GM23338 (cell line): ENCODE measurements at regions not wholly inside any gene's neighbourhood (a gene's known extent, or its start where the extent isn't known, plus 50 kb on each side); places are given as distances from the start of the nearest gene placed in this dataset.

ENCODE experiments used
- ATAC-seq: fragments of 200-7000 bp; cut with Tn5 transposase; 3 replicates; pipeline ENCODE4 v1.9.1; 2020
- DNase-seq: peaks from one replicate; pipeline ENCODE4 v3.0.0-alpha.2; 2015; ENCODE audit warnings: low spot score
- H2AFZ ChIP-seq: fragments of 200-600 bp; sonication (generic); 2 replicates; pipeline ENCODE4 v1.8.0; 2016; ENCODE audit warnings: antibody characterized with exemption, mild to moderate bottlenecking, moderate library complexity
- H3F3A ChIP-seq: fragments of 200-600 bp; sonication (generic); replicated peaks from 2 replicates; pipeline ENCODE4 v1.8.0; 2017; ENCODE audit warnings: antibody characterized with exemption, mixed run types, low read depth
- H3K27ac ChIP-seq: fragments of 200-600 bp; sonication (generic); 2 replicates; pipeline ENCODE4 v1.6.1; 2016; ENCODE audit warnings: low read depth
- H3K27me3 ChIP-seq: fragments of 200-600 bp; sonication (generic); 2 replicates; pipeline ENCODE4 v1.8.0; 2016; ENCODE audit warnings: mild to moderate bottlenecking, mixed run types, moderate library complexity; ENCODE audit not compliant: insufficient read depth
- H3K36me3 ChIP-seq: fragments of 200-600 bp; sonication (generic); 2 replicates; pipeline ENCODE4 v1.8.0; 2016; ENCODE audit warnings: mild to moderate bottlenecking; ENCODE audit not compliant: insufficient read depth
- H3K4me1 ChIP-seq: fragments of 200-600 bp; sonication (generic); 2 replicates; pipeline ENCODE4 v1.8.0; 2016; ENCODE audit warnings: mild to moderate bottlenecking, moderate library complexity; ENCODE audit not compliant: insufficient read depth
- H3K4me2 ChIP-seq: fragments of 200-600 bp; sonication (generic); 2 replicates; pipeline ENCODE4 v1.7.1; 2017; ENCODE audit warnings: mixed run types
- H3K4me3 ChIP-seq: fragments of 200-600 bp; sonication (generic); 2 replicates; pipeline ENCODE4 v1.6.1; 2016; ENCODE audit warnings: mixed run types
- H3K79me2 ChIP-seq: fragments of 200-600 bp; sonication (generic); replicated peaks from 2 replicates; pipeline ENCODE4 v1.8.0; 2017; ENCODE audit warnings: mild to moderate bottlenecking; ENCODE audit not compliant: insufficient read depth
- H3K9me2 ChIP-seq: fragments of 200-600 bp; sonication (generic); 2 replicates; pipeline ENCODE4 v1.8.0; 2017; ENCODE audit not compliant: insufficient read depth
- H4K20me1 ChIP-seq: fragments of 200-600 bp; sonication (generic); replicated peaks from 2 replicates; pipeline ENCODE4 v1.8.0; 2017; ENCODE audit warnings: mild to moderate bottlenecking; ENCODE audit not compliant: insufficient read depth
- H3K27ac Mint-ChIP-seq: 2 replicates; pipeline ENCODE4 v1.8.0; 2020; ENCODE audit warnings: inconsistent platforms, mild to moderate bottlenecking, moderate library complexity, mixed read lengths
- H3K27me3 Mint-ChIP-seq: 3 replicates; pipeline ENCODE4 v1.8.0; 2022; ENCODE audit warnings: low read depth, mild to moderate bottlenecking, moderate library complexity, mixed read lengths, inconsistent platforms; ENCODE audit not compliant: insufficient read depth, poor library complexity
- H3K36me3 Mint-ChIP-seq: 3 replicates; pipeline ENCODE4 v1.8.0; 2021; ENCODE audit warnings: low read depth, mild to moderate bottlenecking, inconsistent platforms, moderate library complexity, mixed read lengths
- H3K4me1 Mint-ChIP-seq: 3 replicates; pipeline ENCODE4 v1.8.0; 2020; ENCODE audit warnings: mild to moderate bottlenecking, inconsistent platforms, mixed read lengths
- H3K4me3 Mint-ChIP-seq: 3 replicates; pipeline ENCODE4 v1.8.0; 2021; ENCODE audit warnings: moderate library complexity, mild to moderate bottlenecking, inconsistent platforms, mixed read lengths
- H3K9me3 Mint-ChIP-seq: 3 replicates; pipeline ENCODE4 v1.8.0; 2020; ENCODE audit warnings: moderate library complexity, mild to moderate bottlenecking, inconsistent platforms, mixed read lengths
- CREB1 ChIP-seq: fragments of 250-450 bp; sonication (Bioruptor Pico); IDR thresholded peaks from 2 replicates; pipeline ENCODE4 v1.5.0; 2020; ENCODE audit warnings: low read depth, mild to moderate bottlenecking, moderate library complexity
- CTCF ChIP-seq, 2 experiments: fragments of 200-600 bp in 1 of 2; sonication (generic) in 1 of 2; conservative IDR thresholded peaks; 2 replicates each; pipeline versions ENCODE4 v1.5.1 to v1.6.1; 2016 to 2017; ENCODE audit warnings: antibody characterized with exemption in 2 of 2, low read depth in 2 of 2, mild to moderate bottlenecking in 2 of 2, moderate library complexity in 1 of 2
- EZH2 ChIP-seq: fragments of 200-600 bp; sonication (generic); IDR thresholded peaks from one replicate; pipeline ENCODE4 v1.8.0; 2017; ENCODE audit warnings: antibody characterized with exemption, mild to moderate bottlenecking, low read depth; ENCODE audit not compliant: unreplicated experiment
- EZH2phosphoT487 ChIP-seq: fragments of 200-600 bp; sonication (generic); IDR thresholded peaks from one replicate; pipeline ENCODE4 v1.8.1; 2018; ENCODE audit warnings: antibody characterized with exemption; ENCODE audit not compliant: unreplicated experiment
- NANOG ChIP-seq: IDR thresholded peaks from 2 replicates; pipeline ENCODE4 v1.6.1; 2016; ENCODE audit warnings: antibody characterized with exemption, borderline replicate concordance
- POLR2AphosphoS5 ChIP-seq: IDR thresholded peaks from 2 replicates; pipeline ENCODE4 v1.6.1; 2016; ENCODE audit warnings: antibody characterized with exemption, low read depth
- REST ChIP-seq: IDR thresholded peaks from one replicate; pipeline ENCODE4 v1.6.1; 2018; ENCODE audit warnings: antibody characterized with exemption; ENCODE audit not compliant: unreplicated experiment
- ZNF114 ChIP-seq: fragments of 250-450 bp; sonication (Bioruptor Pico); IDR thresholded peaks from 2 replicates; pipeline ENCODE4 v1.5.0; 2020; ENCODE audit warnings: mild to moderate bottlenecking, moderate library complexity
- ZNF331 ChIP-seq: fragments of 250-450 bp; sonication (Bioruptor Pico); IDR thresholded peaks from 2 replicates; pipeline ENCODE4 v1.5.0; 2020; ENCODE audit warnings: low read depth, mild to moderate bottlenecking, moderate library complexity

GRCh38 chr18:61683856-61684255 lies 209.0 kb downstream of the RNF152 start:
- peaks cover 17% of the 10 kb centered on the region for H3K4me1 ChIP-seq
- 0 out of 2 replicates have a peak, but pooled peaks cover 3% of the 10 kb centered on the region for H3K36me3 ChIP-seq
- H3K4me2 ChIP-seq = no peak overlapping the region
- no peaks in the 10 kb centered on the region for H3F3A ChIP-seq
- Mint-ChIP-seq H3K4me1 (peaks cover 3% of the 10 kb centered on the region), H3K36me3 (peaks cover 15% of the 10 kb centered on the region), H3K27ac (no peak overlapping the region), H3K4me3 (no peak overlapping the region), H3K9me3 (peaks cover 12% of the 10 kb centered on the region), H3K27me3 (no peaks in the 10 kb centered on the region)
- peaks cover 7% of the 10 kb centered on the region for H3K9me2 ChIP-seq
- H3K27ac ChIP-seq = no peak overlapping the region
- H2AFZ ChIP-seq = peak overlapping the region; percentile 44; the same call in 1 of the 2 replicates
- no peaks in the 10 kb centered on the region for H3K27me3 ChIP-seq
- H3K4me3 ChIP-seq = no peak overlapping the region
- no peaks in the 10 kb centered on the region for H3K79me2 ChIP-seq
- DNase-seq (no peak), ATAC-seq (no peak)
- no peaks in the 10 kb centered on the region for H4K20me1 ChIP-seq
- TF ChIP-seq NANOG = no peak
- TF ChIP-seq REST = no peak
- no peak for TF ChIP-seq EZH2phosphoT487
- TF ChIP-seq POLR2AphosphoS5 = no peak
- TF ChIP-seq CREB1 = no peak
- no peak for TF ChIP-seq CTCF (conservative IDR thresholded peaks at IDR 0.05; ENCODE audit: low read depth in 2 of 2)
- no peak for TF ChIP-seq ZNF331
- TF ChIP-seq EZH2 = no peak
- no peak for TF ChIP-seq ZNF114

- Mint-ChIP-seq H3K27ac (no peak overlapping the region), H3K4me3 (no peak overlapping the region), H3K36me3 (peaks cover 18% of the 10 kb centered on the region), H3K4me1 (peaks cover 3% of the 10 kb centered on the region), H3K9me3 (peaks cover 17% of the 10 kb centered on the region), H3K27me3 (no peaks in the 10 kb centered on the region)
- Histone ChIP-seq H3F3A (no peaks in the 10 kb centered on the region), H3K4me3 (no peak overlapping the region), H3K27ac (no peak overlapping the region), H2AFZ (no peak overlapping the region), H3K4me1 (peaks cover 17% of the 10 kb centered on the region), H3K27me3 (no peaks in the 10 kb centered on the region), H4K20me1 (no peaks in the 10 kb centered on the region), H3K9me2 (peaks cover 10% of the 10 kb centered on the region), H3K79me2 (no peaks in the 10 kb centered on the region), H3K36me3 (0 out of 2 replicates have a peak, but pooled peaks cover 3% of the 10 kb centered on the region), H3K4me2 (no peak overlapping the region)
- ATAC-seq (no peak), DNase-seq (no peak)
- no peak for TF ChIP-seq POLR2AphosphoS5
- no peak for TF ChIP-seq EZH2phosphoT487
- TF ChIP-seq ZNF114 = no peak
- no peak for TF ChIP-seq CREB1
Measured at GRCh38 chr18:61681065-61681464, 211.7 kb downstream of the RNF152 start.
